ENCODE measurements at regions not wholly inside any gene's neighbourhood (a gene's known extent, or its start where the extent isn't known, plus 50 kb on each side); places are given as distances from the start of the nearest gene placed in this dataset.

GRCh38 chr4:10981576-10981975, 297.0 kb upstream of the CLNK start:
- H3K9me3 ChIP-seq: no peaks in the 10 kb centered on the region
- peaks cover 28% of the 10 kb centered on the region for H3K4me1 ChIP-seq
- no peak overlapping the region for H3K27ac Mint-ChIP-seq (ENCODE audit: unreplicated experiment)
- DNase-seq: peak in 1 of 2 experiments; percentile 27
- no peaks in the 10 kb centered on the region for H3K27me3 Mint-ChIP-seq (ENCODE audit: insufficient read depth, unreplicated experiment)
- no peak overlapping the region for H3K4me3 Mint-ChIP-seq (ENCODE audit: unreplicated experiment)
- no peaks in the 10 kb centered on the region for H3K36me3 ChIP-seq (ENCODE audit: control insufficient read depth, insufficient read depth, low read length)
- H3K4me1 Mint-ChIP-seq (ENCODE audit: low read depth, unreplicated experiment): peaks cover 25% of the 10 kb centered on the region
- no peaks in the 10 kb centered on the region for H3K27me3 ChIP-seq (replicated peaks; ENCODE audit: control insufficient read depth, insufficient read depth, low read length)
- intact Hi-C loops (cut with micrococcal nuclease; ENCODE audit: unreplicated experiment): no loop called here
- H3K9me3 Mint-ChIP-seq (ENCODE audit: unreplicated experiment): no peaks in the 10 kb centered on the region
- CTCF ChIA-PET: no interaction called here
- TF ChIP-seq CTCF (IDR thresholded peaks at IDR 0.05; ENCODE audit: insufficient read depth in 1 of 2, low read depth in 1 of 2, low read length in 1 of 2, severe bottlenecking in 1 of 2, unreplicated experiment in 1 of 2): no peak
- no peak overlapping the region for H3K4me3 ChIP-seq (ENCODE audit: low read depth, low read length)
- POLR2A ChIA-PET: no interaction called here
- H3K36me3 Mint-ChIP-seq (ENCODE audit: insufficient read depth, unreplicated experiment): no peaks in the 10 kb centered on the region
- BruUV-seq (replicated peaks): no TSS peak

DNA sequence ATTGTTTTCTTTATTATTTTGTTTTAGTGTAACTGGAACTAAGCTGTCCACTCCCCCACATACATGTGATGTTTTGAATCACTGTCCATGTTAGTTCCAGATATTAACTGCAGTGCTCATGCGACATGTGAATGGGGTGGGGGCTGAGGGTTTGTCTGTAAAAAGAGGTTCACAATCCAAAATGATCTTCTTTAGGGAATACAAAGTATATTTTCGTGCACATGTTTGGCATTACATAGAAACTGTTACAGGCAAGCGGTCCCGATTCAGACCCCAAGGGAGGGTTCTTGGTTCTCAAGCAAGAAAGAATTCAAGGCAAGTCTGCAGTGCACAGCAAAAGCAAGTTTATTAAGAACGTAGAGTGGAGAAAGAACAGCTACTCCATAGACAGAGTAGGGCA, 296.5 kb upstream of the CLNK start:
- H3K27me3 Mint-ChIP-seq (ENCODE audit: insufficient read depth, unreplicated experiment): no peaks in the 10 kb centered on the region
- Histone ChIP-seq H3K4me1 (peaks cover 28% of the 10 kb centered on the region), H3K4me3 (ENCODE audit: low read depth, low read length) (no peak overlapping the region), H3K27me3 (replicated peaks; ENCODE audit: control insufficient read depth, insufficient read depth, low read length) (no peaks in the 10 kb centered on the region), H3K9me3 (no peaks in the 10 kb centered on the region), H3K36me3 (ENCODE audit: control insufficient read depth, insufficient read depth, low read length) (no peaks in the 10 kb centered on the region)
- no peaks in the 10 kb centered on the region for H3K36me3 Mint-ChIP-seq (ENCODE audit: insufficient read depth, unreplicated experiment)
- H3K4me3 Mint-ChIP-seq (ENCODE audit: unreplicated experiment): no peak overlapping the region
- CTCF ChIA-PET: no interaction called here
- H3K4me1 Mint-ChIP-seq (ENCODE audit: low read depth, unreplicated experiment): peaks cover 25% of the 10 kb centered on the region
- H3K9me3 Mint-ChIP-seq (ENCODE audit: unreplicated experiment): no peaks in the 10 kb centered on the region
- TF ChIP-seq CTCF (IDR thresholded peaks at IDR 0.05; ENCODE audit: insufficient read depth in 1 of 2, low read depth in 1 of 2, low read length in 1 of 2, severe bottlenecking in 1 of 2, unreplicated experiment in 1 of 2): no peak
- H3K27ac Mint-ChIP-seq (ENCODE audit: unreplicated experiment): no peak overlapping the region
- no peak for DNase-seq
- no TSS peak for BruUV-seq (replicated peaks)
- intact Hi-C loops (cut with micrococcal nuclease; ENCODE audit: unreplicated experiment): no loop called here
- POLR2A ChIA-PET: no interaction called here

- ChIA-PET POLR2A (no interaction called here), CTCF (no interaction called here)
- Mint-ChIP-seq H3K27ac (ENCODE audit: unreplicated experiment) (no peak overlapping the region), H3K27me3 (ENCODE audit: insufficient read depth, unreplicated experiment) (no peaks in the 10 kb centered on the region), H3K9me3 (ENCODE audit: unreplicated experiment) (no peaks in the 10 kb centered on the region), H3K4me1 (ENCODE audit: low read depth, unreplicated experiment) (peaks cover 20% of the 10 kb centered on the region), H3K4me3 (ENCODE audit: unreplicated experiment) (no peak overlapping the region), H3K36me3 (ENCODE audit: insufficient read depth, unreplicated experiment) (no peaks in the 10 kb centered on the region)
- Histone ChIP-seq H3K36me3 (ENCODE audit: control insufficient read depth, insufficient read depth, low read length) (no peaks in the 10 kb centered on the region), H3K4me3 (ENCODE audit: low read depth, low read length) (no peak overlapping the region), H3K27me3 (replicated peaks; ENCODE audit: control insufficient read depth, insufficient read depth, low read length) (no peaks in the 10 kb centered on the region), H3K4me1 (peaks cover 28% of the 10 kb centered on the region), H3K9me3 (no peaks in the 10 kb centered on the region)
- BruUV-seq (replicated peaks): no TSS peak
- TF ChIP-seq CTCF (IDR thresholded peaks at IDR 0.05; ENCODE audit: insufficient read depth in 1 of 2, low read depth in 1 of 2, low read length in 1 of 2, severe bottlenecking in 1 of 2, unreplicated experiment in 1 of 2): no peak
- intact Hi-C loops (cut with micrococcal nuclease; ENCODE audit: unreplicated experiment): no loop called here
- DNase-seq: no peak
Observed at GRCh38 chr4:10979032-10979431, 294.5 kb upstream of the CLNK start.
